Glutamatergic neuron (in vitro differentiated cells): ENCODE measurements at regions not wholly inside any gene's neighbourhood (a gene's known extent, or its start where the extent isn't known, plus 50 kb on each side); places are given as distances from the start of the nearest gene placed in this dataset.

ENCODE experiments used
- DNase-seq: peaks from one replicate; pipeline ENCODE4 v3.0.0; 2022
- H3K27ac Mint-ChIP-seq: one replicate; pipeline ENCODE4 v1.8.0; 2020; ENCODE audit warnings: mild to moderate bottlenecking, mixed read lengths, inconsistent platforms; ENCODE audit not compliant: unreplicated experiment
- H3K27me3 Mint-ChIP-seq: one replicate; pipeline ENCODE4 v1.8.0; 2020; ENCODE audit warnings: mild to moderate bottlenecking, moderate library complexity, mixed read lengths, inconsistent platforms; ENCODE audit not compliant: unreplicated experiment
- H3K36me3 Mint-ChIP-seq: one replicate; pipeline ENCODE4 v1.8.0; 2020; ENCODE audit warnings: mild to moderate bottlenecking, mixed read lengths, inconsistent platforms; ENCODE audit not compliant: unreplicated experiment
- H3K4me1 Mint-ChIP-seq: one replicate; pipeline ENCODE4 v1.8.0; 2020; ENCODE audit warnings: mild to moderate bottlenecking, low read depth, mixed read lengths, inconsistent platforms; ENCODE audit not compliant: unreplicated experiment
- H3K4me3 Mint-ChIP-seq: one replicate; pipeline ENCODE4 v1.8.0; 2020; ENCODE audit warnings: mild to moderate bottlenecking, mixed read lengths, inconsistent platforms; ENCODE audit not compliant: unreplicated experiment
- H3K9me3 Mint-ChIP-seq: one replicate; pipeline ENCODE4 v1.8.0; 2020; ENCODE audit warnings: mild to moderate bottlenecking, moderate library complexity, mixed read lengths, inconsistent platforms; ENCODE audit not compliant: unreplicated experiment
- CTCF ChIP-seq: fragments of 200-600 bp; sonication (generic); IDR thresholded peaks from one replicate; pipeline ENCODE4 v1.5.0; 2021; ENCODE audit not compliant: partially characterized antibody, unreplicated experiment

- peaks cover 28% of the 10 kb centered on the region for H3K36me3 Mint-ChIP-seq
- no peak overlapping the region for H3K4me3 Mint-ChIP-seq
- H3K4me1 Mint-ChIP-seq = no peaks in the 10 kb centered on the region
- H3K27ac Mint-ChIP-seq = no peak overlapping the region
- H3K27me3 Mint-ChIP-seq = no peaks in the 10 kb centered on the region
- DNase-seq = no peak
- H3K9me3 Mint-ChIP-seq = peaks cover 10% of the 10 kb centered on the region
- no peak for TF ChIP-seq CTCF
These were observed 272.9 kb upstream of the KLF3 start for GRCh38 chr4:38390969-38391545.

GRCh38 chr4:38392223-38392855 is 271.7 kb upstream of the KLF3 start:
- Mint-ChIP-seq H3K9me3 (peaks cover 10% of the 10 kb centered on the region), H3K4me1 (no peaks in the 10 kb centered on the region), H3K36me3 (peaks cover 28% of the 10 kb centered on the region), H3K4me3 (no peak overlapping the region), H3K27ac (no peak overlapping the region), H3K27me3 (no peaks in the 10 kb centered on the region)
- TF ChIP-seq CTCF = no peak
- no peak for DNase-seq

- Mint-ChIP-seq H3K4me3 (no peak overlapping the region), H3K9me3 (peaks cover 10% of the 10 kb centered on the region), H3K27me3 (no peaks in the 10 kb centered on the region), H3K27ac (no peak overlapping the region), H3K4me1 (no peaks in the 10 kb centered on the region), H3K36me3 (peaks cover 31% of the 10 kb centered on the region)
- TF ChIP-seq CTCF = no peak
- no peak for DNase-seq
These were observed 267.9 kb upstream of the KLF3 start for GRCh38 chr4:38396091-38396490.

GRCh38 chr4:38396845-38397547 is 267.0 kb upstream of the KLF3 start:
- H3K36me3 Mint-ChIP-seq = peaks cover 23% of the 10 kb centered on the region
- no peak for TF ChIP-seq CTCF
- no peak overlapping the region for H3K27ac Mint-ChIP-seq
- H3K4me3 Mint-ChIP-seq = no peak overlapping the region
- no peaks in the 10 kb centered on the region for H3K27me3 Mint-ChIP-seq
- peaks cover 4% of the 10 kb centered on the region for H3K9me3 Mint-ChIP-seq
- no peaks in the 10 kb centered on the region for H3K4me1 Mint-ChIP-seq
- DNase-seq = no peak

- H3K4me3 Mint-ChIP-seq = no peak overlapping the region
- no peak overlapping the region for H3K27ac Mint-ChIP-seq
- H3K9me3 Mint-ChIP-seq = no peaks in the 10 kb centered on the region
- no peaks in the 10 kb centered on the region for H3K27me3 Mint-ChIP-seq
- no peak for DNase-seq
- no peaks in the 10 kb centered on the region for H3K4me1 Mint-ChIP-seq
- peaks cover 9% of the 10 kb centered on the region for H3K36me3 Mint-ChIP-seq
- TF ChIP-seq CTCF = no peak
These were observed 263.1 kb upstream of the KLF3 start for GRCh38 chr4:38400946-38401345.
